ENCODE measurements at regions not wholly inside any gene's neighbourhood (a gene's known extent, or its start where the extent isn't known, plus 50 kb on each side); places are given as distances from the start of the nearest gene placed in this dataset.

GRCh38 chr9:126153382-126153781, 173.2 kb upstream of the MVB12B start:
- H3K4me3 ChIP-seq (ENCODE audit: insufficient read depth in 1 of 2, low read depth in 1 of 2, low read length in 2 of 2): no peak overlapping the region
- H4K91ac ChIP-seq (ENCODE audit: low read length): no peak overlapping the region
- H2BK120ac ChIP-seq (ENCODE audit: low read depth, low read length): no peak overlapping the region
- H3K18ac ChIP-seq (ENCODE audit: low read depth in 1 of 2, low read length in 2 of 2): no peak overlapping the region
- DNase-seq: no peak
- no peak overlapping the region for H2BK12ac ChIP-seq (ENCODE audit: low read length in 2 of 2)
- no peak overlapping the region for H2AK5ac ChIP-seq (ENCODE audit: low read length, severe bottlenecking)
- no peaks in the 10 kb centered on the region for H3K4me1 ChIP-seq (ENCODE audit: control insufficient read depth, insufficient read depth, low read depth, low read length)
- H2AFZ ChIP-seq (ENCODE audit: low read depth, low read length): no peak overlapping the region
- H2BK5ac ChIP-seq (ENCODE audit: low read depth, low read length, poor library complexity, severe bottlenecking): no peak overlapping the region
- peaks cover 34 to 73% of the 10 kb centered on the region in 2 experiments for H3K27me3 ChIP-seq (ENCODE audit: control insufficient read depth in 1 of 2, insufficient read depth in 1 of 2, low read length in 2 of 2)
- no peaks in the 10 kb centered on the region for H3K79me1 ChIP-seq (replicated peaks; ENCODE audit: low read length, poor library complexity, severe bottlenecking)
- H3K4me2 ChIP-seq (ENCODE audit: low read length, poor library complexity, severe bottlenecking): no peak overlapping the region
- H3K23ac ChIP-seq (ENCODE audit: low read length in 2 of 2): no peak overlapping the region
- H3K4ac ChIP-seq (ENCODE audit: low read depth in 1 of 2, low read length in 2 of 2): no peak overlapping the region
- H3K9me3 ChIP-seq (ENCODE audit: control insufficient read depth, low read length): peaks cover 6% of the 10 kb centered on the region
- H4K8ac ChIP-seq (ENCODE audit: low read length): no peak overlapping the region
- WGBS: 69% methylated on average over 6 of the region's 6 CpGs
- H3K14ac ChIP-seq (ENCODE audit: low read length in 2 of 2): no peak overlapping the region
- H3K36me3 ChIP-seq (ENCODE audit: control insufficient read depth in 1 of 2, insufficient read depth in 2 of 2, low read depth in 1 of 2, low read length in 2 of 2): no peaks in the 10 kb centered on the region
- no peak overlapping the region for H3K27ac ChIP-seq (ENCODE audit: low read length, poor library complexity, severe bottlenecking)
- H3K9ac ChIP-seq (ENCODE audit: low read length): no peak overlapping the region
- no peak overlapping the region for H2BK15ac ChIP-seq (ENCODE audit: low read depth, poor library complexity, severe bottlenecking)

- no peak overlapping the region for H3K9ac ChIP-seq (ENCODE audit: low read length)
- no peak overlapping the region for H3K27ac ChIP-seq (ENCODE audit: low read length, poor library complexity, severe bottlenecking)
- no peak overlapping the region for H2BK5ac ChIP-seq (ENCODE audit: low read depth, low read length, poor library complexity, severe bottlenecking)
- no peak overlapping the region for H2AFZ ChIP-seq (ENCODE audit: low read depth, low read length)
- no peaks in the 10 kb centered on the region for H3K4me1 ChIP-seq (ENCODE audit: control insufficient read depth, insufficient read depth, low read depth, low read length)
- WGBS: 79% methylated on average over 9 of the region's 10 CpGs
- H3K27me3 ChIP-seq (ENCODE audit: control insufficient read depth in 1 of 2, insufficient read depth in 1 of 2, low read length in 2 of 2): peaks cover 38 to 75% of the 10 kb centered on the region in 2 experiments
- H2BK15ac ChIP-seq (ENCODE audit: low read depth, poor library complexity, severe bottlenecking): no peak overlapping the region
- no peak overlapping the region for H4K8ac ChIP-seq (ENCODE audit: low read length)
- H3K14ac ChIP-seq (ENCODE audit: low read length in 2 of 2): no peak overlapping the region
- H3K4ac ChIP-seq (ENCODE audit: low read depth in 1 of 2, low read length in 2 of 2): no peak overlapping the region
- no peaks in the 10 kb centered on the region for H3K36me3 ChIP-seq (ENCODE audit: control insufficient read depth in 1 of 2, insufficient read depth in 2 of 2, low read depth in 1 of 2, low read length in 2 of 2)
- H2BK120ac ChIP-seq (ENCODE audit: low read depth, low read length): no peak overlapping the region
- no peak overlapping the region for H4K91ac ChIP-seq (ENCODE audit: low read length)
- no peak overlapping the region for H3K18ac ChIP-seq (ENCODE audit: low read depth in 1 of 2, low read length in 2 of 2)
- H3K79me1 ChIP-seq (replicated peaks; ENCODE audit: low read length, poor library complexity, severe bottlenecking): no peaks in the 10 kb centered on the region
- H3K4me2 ChIP-seq (ENCODE audit: low read length, poor library complexity, severe bottlenecking): no peak overlapping the region
- no peak for DNase-seq
- no peak overlapping the region for H2BK12ac ChIP-seq (ENCODE audit: low read length in 2 of 2)
- peaks cover 6% of the 10 kb centered on the region for H3K9me3 ChIP-seq (ENCODE audit: control insufficient read depth, low read length)
- no peak overlapping the region for H3K4me3 ChIP-seq (ENCODE audit: insufficient read depth in 1 of 2, low read depth in 1 of 2, low read length in 2 of 2)
- no peak overlapping the region for H3K23ac ChIP-seq (ENCODE audit: low read length in 2 of 2)
- H2AK5ac ChIP-seq (ENCODE audit: low read length, severe bottlenecking): no peak overlapping the region
Measured at GRCh38 chr9:126154182-126154827, 172.3 kb upstream of the MVB12B start.

GRCh38 chr9:126154869-126155268, 171.8 kb upstream of the MVB12B start:
- peaks cover 6% of the 10 kb centered on the region for H3K9me3 ChIP-seq (ENCODE audit: control insufficient read depth, low read length)
- H3K23ac ChIP-seq (ENCODE audit: low read length in 2 of 2): no peak overlapping the region
- H4K91ac ChIP-seq (ENCODE audit: low read length): no peak overlapping the region
- H3K27me3 ChIP-seq (ENCODE audit: control insufficient read depth in 1 of 2, insufficient read depth in 1 of 2, low read length in 2 of 2): peaks cover 42 to 81% of the 10 kb centered on the region in 2 experiments
- H3K4me3 ChIP-seq (ENCODE audit: insufficient read depth in 1 of 2, low read depth in 1 of 2, low read length in 2 of 2): no peak overlapping the region
- H3K27ac ChIP-seq (ENCODE audit: low read length, poor library complexity, severe bottlenecking): no peak overlapping the region
- no peak overlapping the region for H3K4ac ChIP-seq (ENCODE audit: low read depth in 1 of 2, low read length in 2 of 2)
- no peak overlapping the region for H2BK15ac ChIP-seq (ENCODE audit: low read depth, poor library complexity, severe bottlenecking)
- no peaks in the 10 kb centered on the region for H3K36me3 ChIP-seq (ENCODE audit: control insufficient read depth in 1 of 2, insufficient read depth in 2 of 2, low read depth in 1 of 2, low read length in 2 of 2)
- no peak overlapping the region for H2BK120ac ChIP-seq (ENCODE audit: low read depth, low read length)
- H3K18ac ChIP-seq (ENCODE audit: low read depth in 1 of 2, low read length in 2 of 2): no peak overlapping the region
- H2BK5ac ChIP-seq (ENCODE audit: low read depth, low read length, poor library complexity, severe bottlenecking): no peak overlapping the region
- no peak overlapping the region for H4K8ac ChIP-seq (ENCODE audit: low read length)
- no peak for DNase-seq
- no peaks in the 10 kb centered on the region for H3K4me1 ChIP-seq (ENCODE audit: control insufficient read depth, insufficient read depth, low read depth, low read length)
- H3K4me2 ChIP-seq (ENCODE audit: low read length, poor library complexity, severe bottlenecking): no peak overlapping the region
- H3K14ac ChIP-seq (ENCODE audit: low read length in 2 of 2): no peak overlapping the region
- H3K79me1 ChIP-seq (replicated peaks; ENCODE audit: low read length, poor library complexity, severe bottlenecking): no peaks in the 10 kb centered on the region
- no peak overlapping the region for H2AK5ac ChIP-seq (ENCODE audit: low read length, severe bottlenecking)
- WGBS: 79% methylated on average over 4 of the region's 5 CpGs
- H2AFZ ChIP-seq (ENCODE audit: low read depth, low read length): no peak overlapping the region
- no peak overlapping the region for H3K9ac ChIP-seq (ENCODE audit: low read length)
- H2BK12ac ChIP-seq (ENCODE audit: low read length in 2 of 2): no peak overlapping the region

- no peak overlapping the region for H3K18ac ChIP-seq (ENCODE audit: low read depth in 1 of 2, low read length in 2 of 2)
- no peak overlapping the region for H3K4ac ChIP-seq (ENCODE audit: low read depth in 1 of 2, low read length in 2 of 2)
- H3K79me1 ChIP-seq (replicated peaks; ENCODE audit: low read length, poor library complexity, severe bottlenecking): no peaks in the 10 kb centered on the region
- H3K27ac ChIP-seq (ENCODE audit: low read length, poor library complexity, severe bottlenecking): no peak overlapping the region
- H2BK15ac ChIP-seq (ENCODE audit: low read depth, poor library complexity, severe bottlenecking): no peak overlapping the region
- no peak overlapping the region for H2BK5ac ChIP-seq (ENCODE audit: low read depth, low read length, poor library complexity, severe bottlenecking)
- H2AK5ac ChIP-seq (ENCODE audit: low read length, severe bottlenecking): no peak overlapping the region
- H3K4me1 ChIP-seq (ENCODE audit: control insufficient read depth, insufficient read depth, low read depth, low read length): no peaks in the 10 kb centered on the region
- H2BK120ac ChIP-seq (ENCODE audit: low read depth, low read length): no peak overlapping the region
- peaks cover 6% of the 10 kb centered on the region for H3K9me3 ChIP-seq (ENCODE audit: control insufficient read depth, low read length)
- H2BK12ac ChIP-seq (ENCODE audit: low read length in 2 of 2): no peak overlapping the region
- no peak overlapping the region for H2AFZ ChIP-seq (ENCODE audit: low read depth, low read length)
- no peak overlapping the region for H3K23ac ChIP-seq (ENCODE audit: low read length in 2 of 2)
- H3K4me3 ChIP-seq (ENCODE audit: insufficient read depth in 1 of 2, low read depth in 1 of 2, low read length in 2 of 2): no peak overlapping the region
- H3K14ac ChIP-seq (ENCODE audit: low read length in 2 of 2): no peak overlapping the region
- no peak overlapping the region for H4K8ac ChIP-seq (ENCODE audit: low read length)
- no peak overlapping the region for H4K91ac ChIP-seq (ENCODE audit: low read length)
- WGBS: 87% methylated on average over 19 of the region's 19 CpGs
- H3K9ac ChIP-seq (ENCODE audit: low read length): no peak overlapping the region
- H3K27me3 ChIP-seq (ENCODE audit: control insufficient read depth in 1 of 2, insufficient read depth in 1 of 2, low read length in 2 of 2): peaks cover 47 to 81% of the 10 kb centered on the region in 2 experiments
- no peak for DNase-seq
- no peak overlapping the region for H3K4me2 ChIP-seq (ENCODE audit: low read length, poor library complexity, severe bottlenecking)
- H3K36me3 ChIP-seq (ENCODE audit: control insufficient read depth in 1 of 2, insufficient read depth in 2 of 2, low read depth in 1 of 2, low read length in 2 of 2): no peaks in the 10 kb centered on the region
Measured at GRCh38 chr9:126155756-126156664, 170.6 kb upstream of the MVB12B start.

All from mesenchymal stem cell (in vitro differentiated cells and primary cell).